Fibroblast of lung (primary cell): ENCODE measurements at regions not wholly inside any gene's neighbourhood (a gene's known extent, or its start where the extent isn't known, plus 50 kb on each side); places are given as distances from the start of the nearest gene placed in this dataset.
A peak's percentile ranks its signal among the peaks of the same experiment; 100 is the strongest.

Source experiments
- DNase-seq, 2 donors: peaks; one replicate each; pipeline versions ENCODE4 v3.0.0 to v3.0.0-alpha.2; 2010; ENCODE audit warnings: low read depth in 2 of 2
- H2AFZ ChIP-seq: 2 replicates; pipeline ENCODE4 v1.5.1; 2012; ENCODE audit warnings: low read length, control low read depth, inconsistent platforms
- H3K27ac ChIP-seq: 2 replicates; pipeline ENCODE4 v1.5.1; 2011; ENCODE audit warnings: low read length, control low read depth; ENCODE audit not compliant: insufficient read depth
- H3K27me3 ChIP-seq: 2 replicates; pipeline ENCODE4 v1.5.1; 2011; ENCODE audit warnings: mild to moderate bottlenecking, low read length; ENCODE audit not compliant: control insufficient read depth, insufficient read depth
- H3K36me3 ChIP-seq: 2 replicates; pipeline ENCODE4 v1.5.1; 2011; ENCODE audit warnings: low read length; ENCODE audit not compliant: control insufficient read depth, insufficient read depth
- H3K4me1 ChIP-seq: 2 replicates; pipeline ENCODE4 v1.5.1; 2011; ENCODE audit warnings: low read length; ENCODE audit not compliant: control insufficient read depth, insufficient read depth; ENCODE audit errors: extremely low read depth
- H3K4me2 ChIP-seq: 2 replicates; pipeline ENCODE4 v1.5.1; 2011; ENCODE audit warnings: low read length, control low read depth; ENCODE audit not compliant: insufficient read depth; ENCODE audit errors: extremely low read depth
- H3K4me3 ChIP-seq, 4 experiments: fragments of 200-600 bp in 1 of 4; sonication (generic) in 1 of 4; replicated peaks in 1 of 4; 2 replicates each; pipeline ENCODE4 v1.5.1; 2011 to 2016; ENCODE audit warnings: low read length in 4 of 4, low read depth in 3 of 4, mild to moderate bottlenecking in 3 of 4, control low read depth in 2 of 4, inconsistent platforms in 1 of 4, mixed read lengths in 1 of 4; ENCODE audit not compliant: insufficient read depth in 1 of 4; ENCODE audit errors: control extremely low read depth in 1 of 4
- H3K79me2 ChIP-seq: 2 replicates; pipeline ENCODE4 v1.5.1; 2012; ENCODE audit warnings: mild to moderate bottlenecking, low read length, inconsistent platforms; ENCODE audit not compliant: control insufficient read depth, insufficient read depth
- H3K9ac ChIP-seq: 2 replicates; pipeline ENCODE4 v1.5.1; 2011; ENCODE audit warnings: mild to moderate bottlenecking, low read length, control low read depth; ENCODE audit not compliant: insufficient read depth
- H3K9me3 ChIP-seq: 2 replicates; pipeline ENCODE4 v1.5.1; 2012; ENCODE audit warnings: low read depth, low read length; ENCODE audit not compliant: control insufficient read depth, insufficient read depth
- H4K20me1 ChIP-seq: 2 replicates; pipeline ENCODE4 v1.5.1; 2011; ENCODE audit warnings: low read length; ENCODE audit not compliant: control insufficient read depth, insufficient read depth; ENCODE audit errors: extremely low read depth
- EZH2 ChIP-seq: IDR thresholded peaks from 2 replicates; pipeline ENCODE4 v1.5.1; 2012; ENCODE audit warnings: low read length, control low read depth, mild to moderate bottlenecking; ENCODE audit errors: missing control alignments
- TF ChIP-seq, protein P1 (sequence below), 2 donors: IDR thresholded peaks in 1 of 2; conservative IDR thresholded peaks in 1 of 2; 1 replicate in 1 of 2; 2 replicates in 1 of 2; pipeline ENCODE4 v1.5.1; 2011 to 2012; ENCODE audit warnings: low read length in 2 of 2, control low read depth in 1 of 2, inconsistent platforms in 1 of 2, low read depth in 1 of 2, mild to moderate bottlenecking in 1 of 2

DNA sequence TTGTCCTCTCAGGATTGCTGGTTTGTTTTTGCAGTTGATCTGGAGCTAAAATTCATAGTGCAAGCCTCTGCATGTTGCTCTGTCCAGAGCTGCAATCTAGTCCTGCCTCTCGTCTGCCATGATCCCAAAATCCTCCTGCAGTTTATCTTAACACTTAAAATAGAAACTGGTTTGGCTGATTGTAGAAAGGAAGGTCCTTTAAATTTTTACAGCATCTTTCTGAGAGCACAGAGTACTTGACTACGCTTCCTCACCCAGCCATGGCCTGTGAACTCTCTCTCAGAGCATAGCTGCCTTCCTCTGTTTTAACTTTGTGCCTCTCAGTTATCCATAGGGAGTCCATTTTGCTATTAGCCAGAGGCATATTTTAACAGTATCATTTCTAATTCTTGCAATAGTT lies 877.1 kb downstream of the C12orf50 start:
- no peaks in the 10 kb centered on the region for H4K20me1 ChIP-seq
- no peaks in the 10 kb centered on the region for H3K36me3 ChIP-seq

DNA sequence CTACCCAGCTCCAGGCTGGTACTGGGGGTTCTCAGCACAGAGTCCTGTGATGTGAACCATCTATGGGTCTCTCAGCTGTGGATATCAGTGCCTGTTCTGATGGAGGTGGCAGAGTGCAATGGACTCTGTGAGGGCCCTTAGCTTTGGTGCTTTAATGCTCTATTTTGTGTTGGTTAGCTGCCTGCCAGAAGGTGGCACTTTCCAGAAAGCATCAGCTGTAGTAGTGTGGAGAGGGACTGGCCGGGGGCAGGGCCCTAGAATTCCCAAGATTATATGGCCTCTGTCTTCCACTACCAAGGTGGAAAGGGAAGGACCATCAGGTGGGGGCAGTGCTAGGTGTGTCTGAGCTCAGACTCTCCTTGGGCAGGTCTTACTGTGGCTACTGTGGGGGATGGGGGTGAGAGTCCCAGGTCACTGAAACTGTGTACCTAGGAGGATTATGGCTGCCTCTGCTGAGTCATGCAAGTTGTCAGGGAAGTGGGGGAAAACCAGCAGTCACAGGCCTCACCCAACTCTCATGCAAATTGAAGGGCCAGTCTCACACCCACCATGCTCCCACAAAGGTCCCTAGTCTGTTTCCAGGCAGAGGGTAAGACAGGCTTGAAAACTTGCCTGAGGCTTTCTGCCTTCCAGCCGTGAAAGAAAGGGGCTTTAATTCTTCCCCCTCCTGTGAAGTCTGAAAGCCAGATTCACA lies 878.1 kb downstream of the C12orf50 start:
- TF ChIP-seq, protein P1, sequence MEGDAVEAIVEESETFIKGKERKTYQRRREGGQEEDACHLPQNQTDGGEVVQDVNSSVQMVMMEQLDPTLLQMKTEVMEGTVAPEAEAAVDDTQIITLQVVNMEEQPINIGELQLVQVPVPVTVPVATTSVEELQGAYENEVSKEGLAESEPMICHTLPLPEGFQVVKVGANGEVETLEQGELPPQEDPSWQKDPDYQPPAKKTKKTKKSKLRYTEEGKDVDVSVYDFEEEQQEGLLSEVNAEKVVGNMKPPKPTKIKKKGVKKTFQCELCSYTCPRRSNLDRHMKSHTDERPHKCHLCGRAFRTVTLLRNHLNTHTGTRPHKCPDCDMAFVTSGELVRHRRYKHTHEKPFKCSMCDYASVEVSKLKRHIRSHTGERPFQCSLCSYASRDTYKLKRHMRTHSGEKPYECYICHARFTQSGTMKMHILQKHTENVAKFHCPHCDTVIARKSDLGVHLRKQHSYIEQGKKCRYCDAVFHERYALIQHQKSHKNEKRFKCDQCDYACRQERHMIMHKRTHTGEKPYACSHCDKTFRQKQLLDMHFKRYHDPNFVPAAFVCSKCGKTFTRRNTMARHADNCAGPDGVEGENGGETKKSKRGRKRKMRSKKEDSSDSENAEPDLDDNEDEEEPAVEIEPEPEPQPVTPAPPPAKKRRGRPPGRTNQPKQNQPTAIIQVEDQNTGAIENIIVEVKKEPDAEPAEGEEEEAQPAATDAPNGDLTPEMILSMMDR (conservative IDR thresholded peaks at IDR 0.05 in 1 of 2, IDR thresholded peaks at IDR 0.05 in 1 of 2; ENCODE audit: low read depth in 1 of 2, low read length in 2 of 2): no peak
- TF ChIP-seq EZH2: no peak
- H2AFZ ChIP-seq: no peak overlapping the region
- H3K9ac ChIP-seq: no peak overlapping the region
- H3K9me3 ChIP-seq: no peaks in the 10 kb centered on the region
- no peaks in the 10 kb centered on the region for H3K27me3 ChIP-seq
- H3K27ac ChIP-seq: no peak overlapping the region
- H4K20me1 ChIP-seq: no peaks in the 10 kb centered on the region
- no peak for DNase-seq
- no peaks in the 10 kb centered on the region for H3K36me3 ChIP-seq
- no peak overlapping the region for H3K4me2 ChIP-seq
- no peak overlapping the region for H3K4me3 ChIP-seq
- no peaks in the 10 kb centered on the region for H3K4me1 ChIP-seq
- no peaks in the 10 kb centered on the region for H3K79me2 ChIP-seq

More for the DNA sequence above, 877.1 kb downstream of the C12orf50 start:
- TF ChIP-seq EZH2: no peak
- TF ChIP-seq, protein P1 (conservative IDR thresholded peaks at IDR 0.05 in 1 of 2, IDR thresholded peaks at IDR 0.05 in 1 of 2; ENCODE audit: low read depth in 1 of 2, low read length in 2 of 2): no peak
- Histone ChIP-seq H3K9ac (no peak overlapping the region), H3K27me3 (no peaks in the 10 kb centered on the region), H3K9me3 (no peaks in the 10 kb centered on the region), H2AFZ (no peak overlapping the region), H3K4me3 (no peak overlapping the region), H3K4me2 (no peak overlapping the region), H3K79me2 (no peaks in the 10 kb centered on the region), H3K27ac (no peak overlapping the region), H3K4me1 (no peaks in the 10 kb centered on the region)
- DNase-seq: no peak

DNA sequence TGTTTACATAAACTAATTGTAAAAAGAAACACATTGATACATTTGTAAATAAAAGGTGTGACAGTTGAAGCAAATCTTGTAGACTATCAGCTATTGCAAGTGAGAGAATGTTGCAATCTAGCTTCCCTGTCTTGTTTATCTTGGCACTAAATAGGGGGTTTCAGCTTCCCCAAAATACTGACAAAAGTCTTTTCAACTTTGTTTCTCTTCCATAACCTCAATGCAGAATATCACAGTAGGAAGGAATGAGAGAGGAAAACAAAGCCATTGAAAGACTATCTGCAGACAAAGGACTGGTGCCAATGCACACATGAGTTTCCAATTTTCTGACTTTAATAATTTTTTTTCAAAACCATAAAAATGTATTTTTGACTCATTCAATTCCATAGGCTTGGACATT lies 886.2 kb upstream of the MGAT4C start:
- H3K79me2 ChIP-seq: no peaks in the 10 kb centered on the region
- TF ChIP-seq, protein P1 (conservative IDR thresholded peaks at IDR 0.05 in 1 of 2, IDR thresholded peaks at IDR 0.05 in 1 of 2; ENCODE audit: low read depth in 1 of 2, low read length in 2 of 2): no peak
- TF ChIP-seq EZH2: no peak
- no peak overlapping the region for H3K9ac ChIP-seq
- H3K9me3 ChIP-seq: no peaks in the 10 kb centered on the region
- no peaks in the 10 kb centered on the region for H3K27me3 ChIP-seq
- no peaks in the 10 kb centered on the region for H3K36me3 ChIP-seq
- no peaks in the 10 kb centered on the region for H3K4me1 ChIP-seq
- no peak overlapping the region for H3K4me3 ChIP-seq
- DNase-seq: peak in 1 of 2 donors; percentile 33
- H3K27ac ChIP-seq: no peak overlapping the region
- no peaks in the 10 kb centered on the region for H4K20me1 ChIP-seq
- no peak overlapping the region for H2AFZ ChIP-seq
- no peak overlapping the region for H3K4me2 ChIP-seq
